ENCODE measurements at regions not wholly inside any gene's neighbourhood (a gene's known extent, or its start where the extent isn't known, plus 50 kb on each side); places are given as distances from the start of the nearest gene placed in this dataset.

DNA sequence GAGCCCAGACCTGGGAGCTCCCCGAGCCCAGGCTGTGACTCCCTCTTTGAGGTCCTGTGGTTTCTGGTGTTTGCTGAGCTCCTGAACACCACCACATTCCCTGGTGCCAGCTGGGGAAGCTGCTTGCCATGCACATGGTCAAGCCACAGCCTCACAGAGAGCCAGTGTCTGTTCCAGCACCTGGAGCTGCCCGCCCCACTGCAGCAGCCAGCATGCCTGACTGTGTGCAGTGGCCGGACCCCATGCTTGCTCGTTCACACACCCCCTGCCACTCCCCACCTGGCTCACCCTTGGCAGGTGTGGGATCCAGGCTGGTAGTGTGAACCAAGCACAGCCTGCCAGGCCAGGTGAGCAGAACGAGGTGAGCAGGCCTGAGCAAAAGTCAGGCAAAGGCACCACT lies 95.6 kb upstream of the FAM9C start:
- no peaks in the 10 kb centered on the region for H3K4me1 ChIP-seq (ENCODE audit: control insufficient read depth in 4 of 4, insufficient read depth in 4 of 4, low read length in 3 of 4)
- H3K36me3 ChIP-seq (ENCODE audit: control insufficient read depth in 4 of 4, insufficient read depth in 3 of 4, low read depth in 1 of 4, low read length in 3 of 4), result no peaks in the 10 kb centered on the region
- no peak overlapping the region for H3K4me3 ChIP-seq (ENCODE audit: low read depth in 1 of 3, low read length in 3 of 3)
- WGBS, result 94% methylated on average over 5 of the region's 5 CpGs
- no peak overlapping the region for H3K9ac ChIP-seq (ENCODE audit: low read depth in 1 of 2, low read length in 2 of 2)
- H3K9me3 ChIP-seq (ENCODE audit: control insufficient read depth in 4 of 4, low read length in 3 of 4), result peaks cover 0 to 2% (median 0%) of the 10 kb centered on the region in 4 donors
- TF ChIP-seq, protein P1, sequence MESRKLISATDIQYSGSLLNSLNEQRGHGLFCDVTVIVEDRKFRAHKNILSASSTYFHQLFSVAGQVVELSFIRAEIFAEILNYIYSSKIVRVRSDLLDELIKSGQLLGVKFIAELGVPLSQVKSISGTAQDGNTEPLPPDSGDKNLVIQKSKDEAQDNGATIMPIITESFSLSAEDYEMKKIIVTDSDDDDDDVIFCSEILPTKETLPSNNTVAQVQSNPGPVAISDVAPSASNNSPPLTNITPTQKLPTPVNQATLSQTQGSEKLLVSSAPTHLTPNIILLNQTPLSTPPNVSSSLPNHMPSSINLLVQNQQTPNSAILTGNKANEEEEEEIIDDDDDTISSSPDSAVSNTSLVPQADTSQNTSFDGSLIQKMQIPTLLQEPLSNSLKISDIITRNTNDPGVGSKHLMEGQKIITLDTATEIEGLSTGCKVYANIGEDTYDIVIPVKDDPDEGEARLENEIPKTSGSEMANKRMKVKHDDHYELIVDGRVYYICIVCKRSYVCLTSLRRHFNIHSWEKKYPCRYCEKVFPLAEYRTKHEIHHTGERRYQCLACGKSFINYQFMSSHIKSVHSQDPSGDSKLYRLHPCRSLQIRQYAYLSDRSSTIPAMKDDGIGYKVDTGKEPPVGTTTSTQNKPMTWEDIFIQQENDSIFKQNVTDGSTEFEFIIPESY (IDR thresholded peaks at IDR 0.05), result no peak
- TF ChIP-seq GABPA (IDR thresholded peaks at IDR 0.05 in 1 of 2, conservative IDR thresholded peaks at IDR 0.05 in 1 of 2) (no peak), JUND (IDR thresholded peaks at IDR 0.05) (no peak), FOXA2 (IDR thresholded peaks at IDR 0.05) (no peak), NR2F2 (IDR thresholded peaks at IDR 0.05) (no peak)
- DNase-seq (ENCODE audit: low spot score), result no peak
- H3K27me3 ChIP-seq (ENCODE audit: control insufficient read depth in 4 of 4, insufficient read depth in 4 of 4, low read length in 3 of 4), result no peaks in the 10 kb centered on the region
- no peak overlapping the region for H3K27ac ChIP-seq (ENCODE audit: low read depth in 1 of 2, low read length in 2 of 2)

DNA sequence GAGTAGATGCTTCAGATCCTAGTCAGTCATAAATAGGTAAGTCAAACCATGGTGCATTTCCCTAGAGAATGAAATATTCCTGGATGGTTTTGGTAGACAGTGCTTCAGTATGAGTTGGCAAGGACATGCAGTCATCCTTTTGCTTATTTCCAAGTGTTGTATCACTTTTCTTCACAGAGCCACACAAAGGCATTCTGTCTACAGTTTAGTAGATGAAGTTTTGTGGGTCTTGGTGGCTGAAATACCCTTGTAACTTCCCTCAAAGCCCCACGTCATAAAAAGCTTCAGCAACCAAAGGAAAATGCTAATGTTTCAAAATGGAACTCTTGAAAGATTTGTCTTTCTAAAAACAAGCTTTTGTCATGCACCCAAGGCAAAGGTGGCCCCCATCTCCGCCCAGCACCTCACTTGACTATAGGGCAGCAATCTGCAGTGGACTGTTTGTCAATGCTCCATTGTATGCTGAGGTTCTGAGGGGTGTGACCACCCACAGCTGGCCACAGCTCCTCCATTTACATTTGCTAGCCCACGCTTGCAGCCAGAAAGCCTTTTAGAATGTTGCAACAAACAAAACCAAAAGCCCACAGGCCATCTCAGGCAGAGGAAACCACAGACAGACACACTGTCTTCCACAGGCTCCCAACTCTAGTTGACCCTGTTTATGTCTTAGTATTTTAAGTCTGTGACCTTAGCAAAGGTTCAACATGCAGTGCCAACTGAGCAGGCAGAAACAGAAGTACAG lies 87.1 kb upstream of the FAM9C start:
- no peaks in the 10 kb centered on the region for H3K9me3 ChIP-seq (ENCODE audit: control insufficient read depth in 4 of 4, low read length in 3 of 4)
- H3K9ac ChIP-seq (ENCODE audit: low read depth in 1 of 2, low read length in 2 of 2), result no peak overlapping the region
- no peak for TF ChIP-seq HNF4G (IDR thresholded peaks at IDR 0.05)
- TF ChIP-seq RXRA (IDR thresholded peaks at IDR 0.05), result peak; percentile 7 to 16
- H3K27me3 ChIP-seq (ENCODE audit: control insufficient read depth in 4 of 4, insufficient read depth in 4 of 4, low read length in 3 of 4), result no peaks in the 10 kb centered on the region
- 85% methylated on average over 3 of the region's 3 CpGs for WGBS
- no peak overlapping the region for H3K4me3 ChIP-seq (ENCODE audit: low read depth in 1 of 3, low read length in 3 of 3)
- no peak for DNase-seq (ENCODE audit: low spot score)
- H3K36me3 ChIP-seq (ENCODE audit: control insufficient read depth in 4 of 4, insufficient read depth in 3 of 4, low read depth in 1 of 4, low read length in 3 of 4), result no peaks in the 10 kb centered on the region
- peaks cover under 1 to 15% (median 6%) of the 10 kb centered on the region in 4 donors for H3K4me1 ChIP-seq (ENCODE audit: control insufficient read depth in 4 of 4, insufficient read depth in 4 of 4, low read length in 3 of 4)
- H3K27ac ChIP-seq (ENCODE audit: low read depth in 1 of 2, low read length in 2 of 2), result no peak overlapping the region

GRCh38 chrX:13130816-13131215 lies 86.4 kb upstream of the FAM9C start:
- H3K4me3 ChIP-seq (ENCODE audit: low read depth in 1 of 3, low read length in 3 of 3), result no peak overlapping the region
- TF ChIP-seq HNF4A (conservative IDR thresholded peaks at IDR 0.05), result no peak
- TF ChIP-seq, protein P2, sequence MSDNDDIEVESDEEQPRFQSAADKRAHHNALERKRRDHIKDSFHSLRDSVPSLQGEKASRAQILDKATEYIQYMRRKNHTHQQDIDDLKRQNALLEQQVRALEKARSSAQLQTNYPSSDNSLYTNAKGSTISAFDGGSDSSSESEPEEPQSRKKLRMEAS (IDR thresholded peaks at IDR 0.05), result no peak
- no peak for TF ChIP-seq REST (IDR thresholded peaks at IDR 0.05)
- TF ChIP-seq, protein P3, sequence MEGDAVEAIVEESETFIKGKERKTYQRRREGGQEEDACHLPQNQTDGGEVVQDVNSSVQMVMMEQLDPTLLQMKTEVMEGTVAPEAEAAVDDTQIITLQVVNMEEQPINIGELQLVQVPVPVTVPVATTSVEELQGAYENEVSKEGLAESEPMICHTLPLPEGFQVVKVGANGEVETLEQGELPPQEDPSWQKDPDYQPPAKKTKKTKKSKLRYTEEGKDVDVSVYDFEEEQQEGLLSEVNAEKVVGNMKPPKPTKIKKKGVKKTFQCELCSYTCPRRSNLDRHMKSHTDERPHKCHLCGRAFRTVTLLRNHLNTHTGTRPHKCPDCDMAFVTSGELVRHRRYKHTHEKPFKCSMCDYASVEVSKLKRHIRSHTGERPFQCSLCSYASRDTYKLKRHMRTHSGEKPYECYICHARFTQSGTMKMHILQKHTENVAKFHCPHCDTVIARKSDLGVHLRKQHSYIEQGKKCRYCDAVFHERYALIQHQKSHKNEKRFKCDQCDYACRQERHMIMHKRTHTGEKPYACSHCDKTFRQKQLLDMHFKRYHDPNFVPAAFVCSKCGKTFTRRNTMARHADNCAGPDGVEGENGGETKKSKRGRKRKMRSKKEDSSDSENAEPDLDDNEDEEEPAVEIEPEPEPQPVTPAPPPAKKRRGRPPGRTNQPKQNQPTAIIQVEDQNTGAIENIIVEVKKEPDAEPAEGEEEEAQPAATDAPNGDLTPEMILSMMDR (IDR thresholded peaks at IDR 0.05; ENCODE audit: low read depth, low read length, missing input control), result no peak
- no peak for TF ChIP-seq ATF3 (IDR thresholded peaks at IDR 0.05)
- no peak for TF ChIP-seq SP1 (IDR thresholded peaks at IDR 0.05)
- TF ChIP-seq FOXA2 (IDR thresholded peaks at IDR 0.05), result no peak
- TF ChIP-seq, protein P1 (IDR thresholded peaks at IDR 0.05), result no peak
- TF ChIP-seq RXRA (IDR thresholded peaks at IDR 0.05), result no peak
- TF ChIP-seq RAD21 (IDR thresholded peaks at IDR 0.05), result no peak
- no peak for TF ChIP-seq TAF1 (conservative IDR thresholded peaks at IDR 0.05)
- TF ChIP-seq GABPA (IDR thresholded peaks at IDR 0.05 in 1 of 2, conservative IDR thresholded peaks at IDR 0.05 in 1 of 2), result no peak
- TF ChIP-seq EGR1 (IDR thresholded peaks at IDR 0.05; ENCODE audit: low read depth in 2 of 2), result no peak
- TF ChIP-seq NR2F2 (IDR thresholded peaks at IDR 0.05), result no peak
- TF ChIP-seq JUND (IDR thresholded peaks at IDR 0.05), result no peak
- TF ChIP-seq HNF4G (IDR thresholded peaks at IDR 0.05), result no peak
- no peak for TF ChIP-seq YY1 (IDR thresholded peaks at IDR 0.05)
- TF ChIP-seq FOXA1 (IDR thresholded peaks at IDR 0.05), result no peak
- no peaks in the 10 kb centered on the region for H3K9me3 ChIP-seq (ENCODE audit: control insufficient read depth in 4 of 4, low read length in 3 of 4)
- no peak overlapping the region for H3K27ac ChIP-seq (ENCODE audit: low read depth in 1 of 2, low read length in 2 of 2)
- DNase-seq (ENCODE audit: low spot score), result no peak
- 13% methylated on average over 1 of the region's 1 CpG for WGBS
- peaks cover 2 to 15% (median 7%) of the 10 kb centered on the region in 4 donors for H3K4me1 ChIP-seq (ENCODE audit: control insufficient read depth in 4 of 4, insufficient read depth in 4 of 4, low read length in 3 of 4)
- H3K27me3 ChIP-seq (ENCODE audit: control insufficient read depth in 4 of 4, insufficient read depth in 4 of 4, low read length in 3 of 4), result no peaks in the 10 kb centered on the region
- no peaks in the 10 kb centered on the region for H3K36me3 ChIP-seq (ENCODE audit: control insufficient read depth in 4 of 4, insufficient read depth in 3 of 4, low read depth in 1 of 4, low read length in 3 of 4)
- H3K9ac ChIP-seq (ENCODE audit: low read depth in 1 of 2, low read length in 2 of 2), result no peak overlapping the region

All from liver (tissue), 8 donors.